ENCODE measurements at regions not wholly inside any gene's neighbourhood (a gene's known extent, or its start where the extent isn't known, plus 50 kb on each side); places are given as distances from the start of the nearest gene placed in this dataset.

DNA sequence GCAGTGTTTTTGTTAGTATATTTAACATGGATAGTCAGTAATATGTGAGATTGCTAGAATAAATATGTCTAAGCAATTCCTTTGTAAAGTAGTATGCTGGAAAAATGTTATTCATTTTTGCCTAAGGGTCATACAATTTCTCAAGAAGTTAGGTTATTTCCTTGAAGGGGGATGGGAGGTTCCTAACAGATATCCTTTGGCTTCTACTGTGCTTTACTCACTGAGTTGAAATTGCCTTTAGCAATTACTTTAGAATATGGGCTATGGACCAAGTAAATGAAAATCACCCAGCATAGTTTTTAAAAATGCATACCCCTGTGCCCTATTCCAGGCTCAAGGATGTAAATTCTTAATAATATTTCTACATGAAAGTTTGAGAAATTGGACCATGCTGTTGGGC is 1386.4 kb upstream of the SLC39A10 start:
- TF ChIP-seq, protein P1, sequence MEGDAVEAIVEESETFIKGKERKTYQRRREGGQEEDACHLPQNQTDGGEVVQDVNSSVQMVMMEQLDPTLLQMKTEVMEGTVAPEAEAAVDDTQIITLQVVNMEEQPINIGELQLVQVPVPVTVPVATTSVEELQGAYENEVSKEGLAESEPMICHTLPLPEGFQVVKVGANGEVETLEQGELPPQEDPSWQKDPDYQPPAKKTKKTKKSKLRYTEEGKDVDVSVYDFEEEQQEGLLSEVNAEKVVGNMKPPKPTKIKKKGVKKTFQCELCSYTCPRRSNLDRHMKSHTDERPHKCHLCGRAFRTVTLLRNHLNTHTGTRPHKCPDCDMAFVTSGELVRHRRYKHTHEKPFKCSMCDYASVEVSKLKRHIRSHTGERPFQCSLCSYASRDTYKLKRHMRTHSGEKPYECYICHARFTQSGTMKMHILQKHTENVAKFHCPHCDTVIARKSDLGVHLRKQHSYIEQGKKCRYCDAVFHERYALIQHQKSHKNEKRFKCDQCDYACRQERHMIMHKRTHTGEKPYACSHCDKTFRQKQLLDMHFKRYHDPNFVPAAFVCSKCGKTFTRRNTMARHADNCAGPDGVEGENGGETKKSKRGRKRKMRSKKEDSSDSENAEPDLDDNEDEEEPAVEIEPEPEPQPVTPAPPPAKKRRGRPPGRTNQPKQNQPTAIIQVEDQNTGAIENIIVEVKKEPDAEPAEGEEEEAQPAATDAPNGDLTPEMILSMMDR (IDR thresholded peaks at IDR 0.05) = no peak
- no peak for TF ChIP-seq POLR2A (IDR thresholded peaks at IDR 0.05)

Measured in breast epithelium (tissue), 3 donors.